ENCODE measurements at regions not wholly inside any gene's neighbourhood (a gene's known extent, or its start where the extent isn't known, plus 50 kb on each side); places are given as distances from the start of the nearest gene placed in this dataset.

DNA sequence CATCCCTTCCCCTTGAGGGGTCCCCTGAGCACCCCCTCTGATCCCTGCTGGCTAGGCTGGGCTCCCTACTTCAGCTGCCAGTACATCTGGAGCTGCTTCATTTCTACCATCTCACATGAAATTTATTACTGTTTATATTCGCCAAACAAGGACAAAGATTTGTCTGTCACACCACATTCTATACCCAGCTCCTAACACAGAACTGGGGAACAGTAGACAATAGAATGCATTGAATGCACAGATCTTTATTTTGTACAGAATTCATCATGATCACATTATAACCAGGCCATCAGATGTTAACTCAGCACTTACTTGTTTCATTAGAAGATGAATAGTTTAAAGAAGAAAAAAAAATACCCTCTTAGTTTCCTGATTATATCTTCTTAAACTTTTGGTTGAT lies 159.4 kb downstream of the KLF5 start:
- Histone ChIP-seq H3K4me1 (ENCODE audit: insufficient read depth, low read length, severe bottlenecking) (no peaks in the 10 kb centered on the region), H3K79me2 (ENCODE audit: insufficient read depth, low read length) (no peaks in the 10 kb centered on the region), H3K4me3 (ENCODE audit: low read depth, low read length, poor library complexity, severe bottlenecking) (no peak overlapping the region), H3K27me3 (ENCODE audit: insufficient read depth, low read length) (no peaks in the 10 kb centered on the region), H3K9me3 (ENCODE audit: low read length) (no peaks in the 10 kb centered on the region), H3K9me2 (ENCODE audit: low read depth, low read length) (no peaks in the 10 kb centered on the region), H2AFZ (ENCODE audit: low read length) (no peak overlapping the region), H3K36me3 (ENCODE audit: insufficient read depth, low read length) (no peaks in the 10 kb centered on the region), H4K20me1 (ENCODE audit: insufficient read depth, low read length) (no peaks in the 10 kb centered on the region), H3F3A (ENCODE audit: insufficient read depth, low read length) (no peaks in the 10 kb centered on the region), H3K4me2 (ENCODE audit: low read length) (no peak overlapping the region), H3K27ac (ENCODE audit: low read depth, low read length, poor library complexity, severe bottlenecking) (no peak overlapping the region), H3K9ac (ENCODE audit: low read length) (no peak overlapping the region)
- no peak for TF ChIP-seq EZH2 (IDR thresholded peaks at IDR 0.05; ENCODE audit: borderline replicate concordance, low read length)
- TF ChIP-seq, protein P1, sequence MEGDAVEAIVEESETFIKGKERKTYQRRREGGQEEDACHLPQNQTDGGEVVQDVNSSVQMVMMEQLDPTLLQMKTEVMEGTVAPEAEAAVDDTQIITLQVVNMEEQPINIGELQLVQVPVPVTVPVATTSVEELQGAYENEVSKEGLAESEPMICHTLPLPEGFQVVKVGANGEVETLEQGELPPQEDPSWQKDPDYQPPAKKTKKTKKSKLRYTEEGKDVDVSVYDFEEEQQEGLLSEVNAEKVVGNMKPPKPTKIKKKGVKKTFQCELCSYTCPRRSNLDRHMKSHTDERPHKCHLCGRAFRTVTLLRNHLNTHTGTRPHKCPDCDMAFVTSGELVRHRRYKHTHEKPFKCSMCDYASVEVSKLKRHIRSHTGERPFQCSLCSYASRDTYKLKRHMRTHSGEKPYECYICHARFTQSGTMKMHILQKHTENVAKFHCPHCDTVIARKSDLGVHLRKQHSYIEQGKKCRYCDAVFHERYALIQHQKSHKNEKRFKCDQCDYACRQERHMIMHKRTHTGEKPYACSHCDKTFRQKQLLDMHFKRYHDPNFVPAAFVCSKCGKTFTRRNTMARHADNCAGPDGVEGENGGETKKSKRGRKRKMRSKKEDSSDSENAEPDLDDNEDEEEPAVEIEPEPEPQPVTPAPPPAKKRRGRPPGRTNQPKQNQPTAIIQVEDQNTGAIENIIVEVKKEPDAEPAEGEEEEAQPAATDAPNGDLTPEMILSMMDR (IDR thresholded peaks at IDR 0.05; ENCODE audit: low read length): no peak

DNA sequence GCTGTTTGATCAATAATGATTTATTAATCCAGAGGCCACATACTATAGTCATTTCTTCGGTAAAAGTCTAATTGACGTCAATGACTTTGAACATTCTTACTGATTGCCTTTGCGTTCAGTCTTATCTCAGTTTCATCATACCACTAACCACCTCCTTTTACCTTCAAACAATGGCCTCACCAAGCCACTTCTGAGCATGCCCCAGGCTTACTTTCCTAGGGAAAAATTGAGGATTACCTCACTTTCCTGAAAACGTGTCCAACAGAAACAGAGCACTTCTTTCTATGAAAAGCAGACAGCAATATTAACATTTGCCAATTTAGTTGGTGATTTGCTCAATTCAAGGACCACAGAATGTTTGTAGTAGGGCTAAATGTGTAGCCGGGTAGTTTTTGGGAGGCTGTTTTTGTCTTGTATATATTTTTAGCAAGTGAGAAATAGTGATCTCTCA lies 157.6 kb downstream of the KLF5 start:
- H2AFZ ChIP-seq (ENCODE audit: low read length): no peak overlapping the region
- no peaks in the 10 kb centered on the region for H3K36me3 ChIP-seq (ENCODE audit: insufficient read depth, low read length)
- no peak for TF ChIP-seq EZH2 (IDR thresholded peaks at IDR 0.05; ENCODE audit: borderline replicate concordance, low read length)
- TF ChIP-seq, protein P1 (IDR thresholded peaks at IDR 0.05; ENCODE audit: low read length): no peak
- 0 out of 2 replicates have a peak, but pooled peaks cover 3% of the 10 kb centered on the region for H3K27me3 ChIP-seq (ENCODE audit: insufficient read depth, low read length)
- H4K20me1 ChIP-seq (ENCODE audit: insufficient read depth, low read length): no peaks in the 10 kb centered on the region
- no peaks in the 10 kb centered on the region for H3K4me1 ChIP-seq (ENCODE audit: insufficient read depth, low read length, severe bottlenecking)
- H3K4me2 ChIP-seq (ENCODE audit: low read length): no peak overlapping the region
- H3K79me2 ChIP-seq (ENCODE audit: insufficient read depth, low read length): no peaks in the 10 kb centered on the region
- H3K27ac ChIP-seq (ENCODE audit: low read depth, low read length, poor library complexity, severe bottlenecking): no peak overlapping the region
- no peak overlapping the region for H3K9ac ChIP-seq (ENCODE audit: low read length)
- no peaks in the 10 kb centered on the region for H3K9me2 ChIP-seq (ENCODE audit: low read depth, low read length)
- H3F3A ChIP-seq (ENCODE audit: insufficient read depth, low read length): no peaks in the 10 kb centered on the region
- no peak overlapping the region for H3K4me3 ChIP-seq (ENCODE audit: low read depth, low read length, poor library complexity, severe bottlenecking)
- no peaks in the 10 kb centered on the region for H3K9me3 ChIP-seq (ENCODE audit: low read length)

DNA sequence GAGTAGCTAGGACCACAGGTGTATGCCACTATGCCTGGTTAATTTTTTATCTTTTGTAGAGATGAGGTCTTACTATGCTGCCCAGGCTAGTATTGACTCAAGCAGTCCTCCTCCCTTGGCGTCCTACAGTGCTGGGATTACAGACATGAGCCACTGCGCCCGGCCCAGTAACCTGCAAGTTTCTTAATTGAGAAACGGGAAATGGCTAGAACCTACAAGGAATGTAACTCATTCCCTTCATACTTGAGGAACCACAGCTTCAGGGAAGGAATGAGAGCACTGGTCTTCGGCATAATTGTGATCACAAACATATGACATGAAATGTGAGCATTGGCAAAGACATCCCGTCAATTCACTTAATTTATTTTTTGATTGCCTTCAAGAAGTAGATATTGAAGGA lies 157.0 kb downstream of the KLF5 start:
- H3K79me2 ChIP-seq (ENCODE audit: insufficient read depth, low read length): no peaks in the 10 kb centered on the region
- TF ChIP-seq, protein P1 (IDR thresholded peaks at IDR 0.05; ENCODE audit: low read length): no peak
- TF ChIP-seq EZH2 (IDR thresholded peaks at IDR 0.05; ENCODE audit: borderline replicate concordance, low read length): no peak

More for the DNA sequence above, 157.0 kb downstream of the KLF5 start:
- H3K27me3 ChIP-seq (ENCODE audit: insufficient read depth, low read length): 0 out of 2 replicates have a peak, but pooled peaks cover 3% of the 10 kb centered on the region
- no peaks in the 10 kb centered on the region for H3K4me1 ChIP-seq (ENCODE audit: insufficient read depth, low read length, severe bottlenecking)
- H3K4me3 ChIP-seq (ENCODE audit: low read depth, low read length, poor library complexity, severe bottlenecking): no peak overlapping the region
- no peaks in the 10 kb centered on the region for H3K9me2 ChIP-seq (ENCODE audit: low read depth, low read length)
- no peak overlapping the region for H2AFZ ChIP-seq (ENCODE audit: low read length)
- H3K36me3 ChIP-seq (ENCODE audit: insufficient read depth, low read length): no peaks in the 10 kb centered on the region
- no peak overlapping the region for H3K9ac ChIP-seq (ENCODE audit: low read length)
- H3F3A ChIP-seq (ENCODE audit: insufficient read depth, low read length): no peaks in the 10 kb centered on the region
- H3K4me2 ChIP-seq (ENCODE audit: low read length): no peak overlapping the region
- H3K9me3 ChIP-seq (ENCODE audit: low read length): no peaks in the 10 kb centered on the region
- H4K20me1 ChIP-seq (ENCODE audit: insufficient read depth, low read length): no peaks in the 10 kb centered on the region
- H3K27ac ChIP-seq (ENCODE audit: low read depth, low read length, poor library complexity, severe bottlenecking): no peak overlapping the region
